IMR-90 (cell line): ENCODE measurements at regions not wholly inside any gene's neighbourhood (a gene's known extent, or its start where the extent isn't known, plus 50 kb on each side); places are given as distances from the start of the nearest gene placed in this dataset.

Source experiments
- ATAC-seq: fragments of 200-7000 bp; cut with Tn5 transposase; 2 replicates; pipeline ENCODE4 v1.9.1; 2020; ENCODE audit warnings: low read depth, mild to moderate bottlenecking, moderate library complexity
- BruUV-seq: library from RNA; stranded (reverse); fragments of 400-500 nt; replicated peaks from 2 replicates; lab custom pipeline; 2021; lab: Mats Ljungman, UMichigan
- CTCF ChIA-PET: fragments of 300-600 bp; formaldehyde crosslinking; extraction: SDS; loops from one replicate; lab custom pipeline; 2021; ENCODE audit warnings: antibody characterized with exemption; lab: Yijun Ruan, JAX
- POLR2A ChIA-PET: fragments of 300-600 bp; sonication (Branson Sonifier 250); formaldehyde crosslinking; loops from one replicate; lab custom pipeline; 2022; ENCODE audit warnings: antibody characterized with exemption; ENCODE audit not compliant: unreplicated experiment; lab: Charles Lee
- DNase-seq: peaks from one replicate; pipeline ENCODE4 v3.0.0; 2013
- H2AFZ ChIP-seq: replicated peaks from 2 replicates; pipeline ENCODE3; 2013; ENCODE audit warnings: low read length, mild to moderate bottlenecking; ENCODE audit not compliant: poor library complexity
- H2AK5ac ChIP-seq: 2 replicates; pipeline ENCODE4 v1.6.1; 2013; ENCODE audit warnings: low read depth, low read length, inconsistent platforms
- H2AK9ac ChIP-seq: replicated peaks from 2 replicates; pipeline ENCODE3; 2013; ENCODE audit warnings: mild to moderate bottlenecking, low read depth, low read length, moderate library complexity; ENCODE audit not compliant: poor library complexity
- H2BK120ac ChIP-seq: 2 replicates; pipeline ENCODE4 v1.6.1; 2013; ENCODE audit warnings: low read depth, low read length, inconsistent platforms
- H2BK15ac ChIP-seq: 3 replicates; pipeline ENCODE4 v1.6.1; 2013; ENCODE audit warnings: low read depth, low read length, inconsistent platforms
- H2BK20ac ChIP-seq: 2 replicates; pipeline ENCODE4 v1.6.1; 2013; ENCODE audit warnings: low read depth, mild to moderate bottlenecking, inconsistent platforms, low read length, moderate library complexity
- H2BK5ac ChIP-seq: 2 replicates; pipeline ENCODE4 v1.6.1; 2013; ENCODE audit warnings: mild to moderate bottlenecking, low read depth, low read length, inconsistent platforms; ENCODE audit not compliant: poor library complexity, severe bottlenecking
- H3K14ac ChIP-seq: replicated peaks from 2 replicates; pipeline ENCODE4 v1.6.1; 2013; ENCODE audit warnings: low read depth, low read length, inconsistent platforms
- H3K18ac ChIP-seq: 2 replicates; pipeline ENCODE4 v1.6.1; 2013; ENCODE audit warnings: low read depth, low read length, control low read depth
- H3K23ac ChIP-seq: 2 replicates; pipeline ENCODE4 v1.6.1; 2013; ENCODE audit warnings: low read depth, low read length, inconsistent platforms
- H3K27ac ChIP-seq: 2 replicates; pipeline ENCODE4 v1.5.1; 2013; ENCODE audit warnings: mild to moderate bottlenecking, control low read depth, low read length; ENCODE audit not compliant: insufficient read depth
- H3K27me3 ChIP-seq: 2 replicates; pipeline ENCODE4 v1.6.1; 2013; ENCODE audit warnings: low read length; ENCODE audit not compliant: control insufficient read depth, insufficient read depth
- H3K36me3 ChIP-seq: 2 replicates; pipeline ENCODE4 v1.6.1; 2013; ENCODE audit warnings: low read length, mixed read lengths; ENCODE audit not compliant: control insufficient read depth, insufficient read depth
- H3K4ac ChIP-seq: 2 replicates; pipeline ENCODE4 v1.6.1; 2013; ENCODE audit warnings: low read depth, low read length, inconsistent platforms
- H3K4me1 ChIP-seq: 2 replicates; pipeline ENCODE4 v1.6.1; 2013; ENCODE audit warnings: low read length, mixed read lengths; ENCODE audit not compliant: control insufficient read depth, insufficient read depth
- H3K4me2 ChIP-seq: 2 replicates; pipeline ENCODE4 v1.6.1; 2013; ENCODE audit warnings: low read depth, mild to moderate bottlenecking, control low read depth, low read length, moderate library complexity
- H3K4me3 ChIP-seq: 2 replicates; pipeline ENCODE4 v1.5.1; 2013; ENCODE audit warnings: low read depth, mild to moderate bottlenecking, control low read depth, low read length, moderate library complexity; ENCODE audit not compliant: insufficient read depth
- H3K56ac ChIP-seq: 2 replicates; pipeline ENCODE4 v1.6.1; 2013; ENCODE audit warnings: low read length, inconsistent platforms; ENCODE audit not compliant: insufficient read depth; ENCODE audit errors: extremely low read depth
- H3K79me1 ChIP-seq, 2 experiments: 2 replicates each; pipeline ENCODE4 v1.6.1; 2013; ENCODE audit warnings: low read length in 2 of 2, inconsistent platforms in 1 of 2, low read depth in 1 of 2
- H3K9ac ChIP-seq: 2 replicates; pipeline ENCODE4 v1.6.1; 2013; ENCODE audit warnings: low read depth, low read length, control low read depth
- H3K9me1 ChIP-seq: 2 replicates; pipeline ENCODE4 v1.6.1; 2013; ENCODE audit warnings: low read length, inconsistent platforms; ENCODE audit not compliant: insufficient read depth
- H3K9me3 ChIP-seq: 2 replicates; pipeline ENCODE4 v1.6.1; 2013; ENCODE audit warnings: low read length; ENCODE audit not compliant: control insufficient read depth, insufficient read depth
- H4K20me1 ChIP-seq: 2 replicates; pipeline ENCODE4 v1.6.1; 2013; ENCODE audit warnings: low read length, inconsistent platforms; ENCODE audit not compliant: insufficient read depth
- H4K5ac ChIP-seq: 2 replicates; pipeline ENCODE4 v1.6.1; 2013; ENCODE audit warnings: mild to moderate bottlenecking, low read depth, low read length, control low read depth
- H4K8ac ChIP-seq, 2 experiments: 2 replicates each; pipeline ENCODE4 v1.6.1; 2013; ENCODE audit warnings: low read depth in 2 of 2, low read length in 2 of 2, control low read depth in 1 of 2, inconsistent platforms in 1 of 2
- H4K91ac ChIP-seq: 2 replicates; pipeline ENCODE4 v1.6.1; 2013; ENCODE audit warnings: low read depth, low read length, inconsistent platforms; ENCODE audit not compliant: insufficient read depth
- BHLHE40 ChIP-seq: fragments of 150-350 bp; IDR thresholded peaks from 2 replicates; pipeline ENCODE4 v1.6.1; 2016; ENCODE audit warnings: mild to moderate bottlenecking, low read depth, low read length
- CEBPB ChIP-seq: IDR thresholded peaks from 2 replicates; pipeline ENCODE4 v1.6.1; 2012; ENCODE audit warnings: low read depth, low read length, improper control_type of control experiment
- CHD1 ChIP-seq: IDR thresholded peaks from 2 replicates; pipeline ENCODE4 v1.6.1; 2012; ENCODE audit warnings: low read depth, low read length, improper control_type of control experiment
- CTCF ChIP-seq: conservative IDR thresholded peaks from 2 replicates; pipeline ENCODE4 v1.5.1; 2012; ENCODE audit warnings: mild to moderate bottlenecking, low read depth, low read length, improper control_type of control experiment
- FOS ChIP-seq: fragments of 150-350 bp; IDR thresholded peaks from 2 replicates; pipeline ENCODE4 v1.6.1; 2016; ENCODE audit warnings: low read depth, low read length
- MAFK ChIP-seq: IDR thresholded peaks from 2 replicates; pipeline ENCODE4 v1.6.1; 2012; ENCODE audit warnings: low read depth, low read length, improper control_type of control experiment
- MAZ ChIP-seq: IDR thresholded peaks from 2 replicates; pipeline ENCODE4 v1.6.1; 2012; ENCODE audit warnings: low read depth, mild to moderate bottlenecking, low read length, improper control_type of control experiment, moderate library complexity, borderline replicate concordance
- MXI1 ChIP-seq: IDR thresholded peaks from 2 replicates; pipeline ENCODE4 v1.6.1; 2012; ENCODE audit warnings: low read depth, mild to moderate bottlenecking, low read length, moderate library complexity, borderline replicate concordance
- NFE2L2 ChIP-seq: fragments of 150-350 bp; IDR thresholded peaks from 2 replicates; pipeline ENCODE4 v1.6.1; 2016; ENCODE audit warnings: low read depth, mild to moderate bottlenecking, low read length
- POLR2A ChIP-seq: IDR thresholded peaks from 2 replicates; pipeline ENCODE4 v1.6.1; 2012; ENCODE audit warnings: mild to moderate bottlenecking, low read depth, low read length
- RAD21 ChIP-seq: IDR thresholded peaks from 2 replicates; pipeline ENCODE4 v1.6.1; 2012; ENCODE audit warnings: low read length, improper control_type of control experiment
- RCOR1 ChIP-seq: IDR thresholded peaks from 2 replicates; pipeline ENCODE4 v1.6.1; 2012; ENCODE audit warnings: mild to moderate bottlenecking, low read length, improper control_type of control experiment; ENCODE audit not compliant: insufficient replicate concordance
- RFX5 ChIP-seq: IDR thresholded peaks from 2 replicates; pipeline ENCODE4 v1.8.0; 2012; ENCODE audit warnings: low read depth, mild to moderate bottlenecking, low read length, moderate library complexity
- SMC3 ChIP-seq: fragments of 150-350 bp; IDR thresholded peaks from 2 replicates; pipeline ENCODE4 v1.6.1; 2016; ENCODE audit warnings: low read depth, mild to moderate bottlenecking, antibody characterized with exemption, low read length, moderate library complexity
- USF2 ChIP-seq: fragments of 150-350 bp; IDR thresholded peaks from 2 replicates; pipeline ENCODE4 v1.6.1; 2017; ENCODE audit warnings: mild to moderate bottlenecking, antibody characterized with exemption, low read length, low read depth
- WGBS, 2 experiments: methylation state at CpG; one replicate each; pipeline versions ENCODE4 v1.1.5 to v1.1.7; 2013; ENCODE audit warnings: missing lambda C conversion rate in 2 of 2; ENCODE audit not compliant: insufficient read length in 1 of 2; ENCODE audit errors: extremely low coverage in 2 of 2; 5-methylcytosine and 5-hydroxymethylcytosine counted together
- dilution Hi-C: fragments of 300-500 bp; cut with HindIII; formaldehyde crosslinking; loops from one replicate; pipeline ENCODE4 v1.14.3; 2018; ENCODE audit warnings: low sequenced_read_pairs; ENCODE audit not compliant: unreplicated experiment
- in situ Hi-C: fragments of 300-500 bp; cut with MboI; formaldehyde crosslinking; loops from 3 replicates; pipeline ENCODE4 v1.14.3; 2019; ENCODE audit warnings: low sequenced_read_pairs, inconsistent platforms, mixed read lengths
- intact Hi-C: fragments of 100-400 bp; cut with micrococcal nuclease; formaldehyde crosslinking; loops from 2 replicates; pipeline ENCODE4 v1.10.0; 2022

- no peak overlapping the region for H4K91ac ChIP-seq
- H3K4me2 ChIP-seq = no peak overlapping the region
- in situ Hi-C loops (no loop called here), intact Hi-C loops (no loop called here), dilution Hi-C loops (no loop called here)
- H3K9me1 ChIP-seq = peaks cover 5% of the 10 kb centered on the region; the same call in 1 of the 2 replicates
- ChIA-PET POLR2A (no interaction called here), CTCF (interaction anchor here (0.7 kb wide), 1 partner anchor 1376 kb away, joined by 3 read pairs; no protein-coding TSS in a partner anchor)
- H3K9me3 ChIP-seq = no peaks in the 10 kb centered on the region
- H2BK20ac ChIP-seq = no peak overlapping the region
- no peak for ATAC-seq
- no peaks in the 10 kb centered on the region for H3K79me1 ChIP-seq
- no peak overlapping the region for H3K4me3 ChIP-seq
- no peak overlapping the region for H3K23ac ChIP-seq
- no peaks in the 10 kb centered on the region for H3K36me3 ChIP-seq
- no peak overlapping the region for H3K14ac ChIP-seq
- H3K27me3 ChIP-seq = no peaks in the 10 kb centered on the region
- no peak for DNase-seq
- no peak overlapping the region for H2AK9ac ChIP-seq
- no peak overlapping the region for H3K18ac ChIP-seq
- no peak overlapping the region for H3K4ac ChIP-seq
- no peak overlapping the region for H2BK5ac ChIP-seq
- H2AFZ ChIP-seq = peak overlapping the region; percentile 67
- no peak overlapping the region for H4K8ac ChIP-seq
- no peaks in the 10 kb centered on the region for H3K4me1 ChIP-seq
- TF ChIP-seq RCOR1 (no peak), CTCF (no peak), FOS (no peak), NFE2L2 (no peak), CEBPB (no peak), MAZ (no peak), MXI1 (no peak), USF2 (no peak), MAFK (no peak), RFX5 (no peak), RAD21 (no peak), SMC3 (no peak), CHD1 (no peak), POLR2A (no peak), BHLHE40 (no peak)
- H3K9ac ChIP-seq = no peak overlapping the region
- no peak overlapping the region for H3K27ac ChIP-seq
- no peak overlapping the region for H2BK15ac ChIP-seq
- no peak overlapping the region for H2BK120ac ChIP-seq
- no peak overlapping the region for H4K5ac ChIP-seq
- WGBS, 2 experiments = 45% methylated on average over 3 of the region's 11 CpGs; no CpG with 5 or more reads in 1 of the 2 experiments
- H3K56ac ChIP-seq = no peak overlapping the region
- no TSS peak for BruUV-seq
- H2AK5ac ChIP-seq = no peak overlapping the region
- H4K20me1 ChIP-seq = no peaks in the 10 kb centered on the region
These were observed 81.5 kb upstream of the YWHAQ start for GRCh38 chr2:9712263-9712662.
